Heart left ventricle (tissue), 16 donors: ENCODE measurements at regions not wholly inside any gene's neighbourhood (a gene's known extent, or its start where the extent isn't known, plus 50 kb on each side); places are given as distances from the start of the nearest gene placed in this dataset.
"Not testable (repeated sequence)": the region's sequence is repeated elsewhere in the genome, so short reads cannot be mapped to it uniquely, and the experiment has no call there.

Experiments
- ATAC-seq, 4 donors: fragments of 200-7000 bp; cut with Tn5 transposase; one replicate each; pipeline ENCODE4 v1.9.1; 2020 to 2022; ENCODE audit warnings: moderate library complexity in 4 of 4, mild to moderate bottlenecking in 3 of 4, moderate number of reproducible peaks in 1 of 4
- DNase-seq, 5 donors: peaks; one replicate each; pipeline ENCODE4 v3.0.0-alpha.2; 2020
- H3K27ac ChIP-seq, 12 donors: fragments of 200-600 bp; sonication (generic) in 4 of 12; one replicate each; pipeline versions ENCODE4 v1.5.0 to v1.8.0; 2016 to 2022; ENCODE audit warnings: mild to moderate bottlenecking in 2 of 12
- H3K27me3 ChIP-seq, 9 donors: fragments of 200-600 bp; sonication (generic) in 2 of 9; one replicate each; pipeline versions ENCODE4 v1.5.1 to v1.8.0; 2016 to 2022; ENCODE audit warnings: mild to moderate bottlenecking in 3 of 9
- H3K36me3 ChIP-seq, 9 donors: fragments of 200-600 bp; sonication (generic) in 2 of 9; one replicate each; pipeline versions ENCODE4 v1.5.0 to v1.8.0; 2018 to 2022; ENCODE audit warnings: mild to moderate bottlenecking in 2 of 9
- H3K4me1 ChIP-seq, 12 donors: fragments of 200-600 bp; sonication (generic) in 4 of 12; one replicate each; pipeline versions ENCODE4 v1.5.0 to v1.8.0; 2016 to 2022; ENCODE audit warnings: mild to moderate bottlenecking in 3 of 12
- H3K4me3 ChIP-seq, 12 donors: fragments of 200-600 bp; sonication (generic) in 4 of 12; one replicate each; pipeline versions ENCODE4 v1.5.0 to v1.8.0; 2017 to 2022; ENCODE audit warnings: mild to moderate bottlenecking in 9 of 12, moderate library complexity in 4 of 12
- H3K9me3 ChIP-seq, 12 donors: fragments of 200-600 bp; sonication (generic) in 4 of 12; one replicate each; pipeline versions ENCODE4 v1.5.0 to v1.8.0; 2016 to 2022; ENCODE audit warnings: mild to moderate bottlenecking in 1 of 12
- POLR2A ChIP-seq, 2 donors: fragments of 450-650 bp; IDR thresholded peaks; one replicate each; pipeline ENCODE4 v1.6.1; 2017; ENCODE audit warnings: antibody characterized with exemption in 2 of 2, mild to moderate bottlenecking in 2 of 2, moderate library complexity in 2 of 2
- WGBS, 4 donors: extraction: QIAGEN DNeasy Blood & Tissue Kit in 2 of 4; methylation state at CpG; one replicate each; pipeline versions ENCODE4 v1.1.5 to v1.1.7; 2013 to 2018; 5-methylcytosine and 5-hydroxymethylcytosine counted together
- intact Hi-C, 10 donors: fragments of 100-400 bp; cut with DNase I; formaldehyde crosslinking; loops; one replicate each; pipeline versions ENCODE4 v1.11.1 to v1.14.2; 2022
- TF ChIP-seq, protein P1 (sequence below), 12 donors: fragments of 200-600 bp; sonication (generic) in 4 of 12; IDR thresholded peaks; one replicate each; pipeline versions ENCODE4 v1.5.0 to v1.8.0; 2018 to 2022; ENCODE audit warnings: antibody characterized with exemption in 12 of 12, mild to moderate bottlenecking in 5 of 12
- donor health status: ischemic (EF 13 %, LVEDD 7.1; RV severe dilation, severe dysfunction).
- donor health status: healthy with polysubstance abuse.
- donor health status: DM: no; HTN: yes; CAD: no.
- donor health status: DM: no; HTN: no; CAD: no.
- donor health status: ischemic (EF 25% LVEDD 6.9; RV normal size, moderate dysfunction).
- donor health status: ischemic (EF 25% LVEDD 5.7; RV mildly dilated, moderate dysfunction).
- donor health status: healthy.
- donor health status: DM: yes; HTN: yes; CAD: no.
- donor health status: ischemic (EF 35%, LVEDD 5.7; RV mildly dilated, moderate dysfunction).
- donor health status: nonischemic (EF 11% LVEDD 7.7; RV severe dilation, severe dysfunction).
- donor health status: DM: yes; HTN: yes; CAD: no.
- donor health status: PGD.
- donor health status: ischemic (EF 29% LVEDD 5.4; RV normal size, mild dysfunction).
- donor health status: nonischemic (EF 23%, LVEDD 6.1; RV moderate dilation, normal function).

DNA sequence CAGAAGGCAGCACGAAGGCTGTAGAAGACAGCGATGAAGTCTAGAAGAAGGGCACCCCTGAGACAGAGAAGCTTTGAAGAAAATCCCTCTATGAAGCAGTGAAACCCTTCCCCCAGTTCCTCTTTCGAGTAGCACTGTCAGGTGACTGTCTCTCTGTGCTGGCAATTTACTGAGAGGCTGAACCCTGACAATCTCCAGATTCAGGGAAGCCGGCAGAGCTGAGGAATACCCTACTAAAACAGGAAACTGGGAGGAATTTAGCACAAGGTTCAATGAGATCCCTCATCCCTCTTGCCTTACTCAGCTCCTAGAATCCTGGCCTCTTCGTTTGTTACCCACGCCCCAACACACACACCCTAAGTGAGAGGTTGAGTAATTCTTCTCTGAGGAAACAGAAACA, 239.7 kb upstream of the NOCT start:
- intact Hi-C loops, result no loop called here
- no peak overlapping the region for H3K4me3 ChIP-seq
- H3K27ac ChIP-seq, result no peak overlapping the region
- H3K9me3 ChIP-seq, result peaks cover 0 to 7% (median 0%) of the 10 kb centered on the region in 12 donors
- TF ChIP-seq POLR2A (IDR thresholded peaks at IDR 0.05), result no peak
- TF ChIP-seq, protein P1, sequence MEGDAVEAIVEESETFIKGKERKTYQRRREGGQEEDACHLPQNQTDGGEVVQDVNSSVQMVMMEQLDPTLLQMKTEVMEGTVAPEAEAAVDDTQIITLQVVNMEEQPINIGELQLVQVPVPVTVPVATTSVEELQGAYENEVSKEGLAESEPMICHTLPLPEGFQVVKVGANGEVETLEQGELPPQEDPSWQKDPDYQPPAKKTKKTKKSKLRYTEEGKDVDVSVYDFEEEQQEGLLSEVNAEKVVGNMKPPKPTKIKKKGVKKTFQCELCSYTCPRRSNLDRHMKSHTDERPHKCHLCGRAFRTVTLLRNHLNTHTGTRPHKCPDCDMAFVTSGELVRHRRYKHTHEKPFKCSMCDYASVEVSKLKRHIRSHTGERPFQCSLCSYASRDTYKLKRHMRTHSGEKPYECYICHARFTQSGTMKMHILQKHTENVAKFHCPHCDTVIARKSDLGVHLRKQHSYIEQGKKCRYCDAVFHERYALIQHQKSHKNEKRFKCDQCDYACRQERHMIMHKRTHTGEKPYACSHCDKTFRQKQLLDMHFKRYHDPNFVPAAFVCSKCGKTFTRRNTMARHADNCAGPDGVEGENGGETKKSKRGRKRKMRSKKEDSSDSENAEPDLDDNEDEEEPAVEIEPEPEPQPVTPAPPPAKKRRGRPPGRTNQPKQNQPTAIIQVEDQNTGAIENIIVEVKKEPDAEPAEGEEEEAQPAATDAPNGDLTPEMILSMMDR (IDR thresholded peaks at IDR 0.05), result no peak
- ATAC-seq (peak in 3 of 4 donors; percentile 24 to 55 (median 48)), DNase-seq (no peak)
- no peaks in the 10 kb centered on the region for H3K36me3 ChIP-seq
- H3K4me1 ChIP-seq, result peaks cover 0 to 10% (median 0%) of the 10 kb centered on the region in 12 donors
- no peaks in the 10 kb centered on the region for H3K27me3 ChIP-seq
- 43 to 52% (median 50%) methylated on average over 6 of the region's 6 CpGs for WGBS, 4 donors

DNA sequence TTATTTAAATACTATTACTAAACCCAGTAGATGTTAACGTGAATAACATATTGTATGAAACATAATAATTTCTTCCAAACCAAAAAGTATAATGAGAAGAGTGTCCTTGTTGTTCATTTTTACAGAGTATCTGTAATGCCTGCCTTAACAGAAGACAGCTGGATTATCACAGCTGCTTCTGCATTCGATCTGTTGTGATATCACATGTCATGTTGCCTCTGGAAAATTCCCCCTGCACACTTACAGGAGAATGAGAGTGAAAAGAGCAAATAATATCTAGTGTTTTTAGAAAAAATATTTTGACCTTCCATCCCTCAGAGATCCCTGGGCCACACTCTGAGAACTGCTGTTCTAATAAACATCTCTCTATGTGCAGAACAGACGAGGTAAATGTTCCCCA, 240.1 kb upstream of the NOCT start:
- DNase-seq, result no peak
- no peak overlapping the region for H3K4me3 ChIP-seq
- no peaks in the 10 kb centered on the region for H3K27me3 ChIP-seq
- H3K9me3 ChIP-seq, result peaks cover 0 to 3% (median 0%) of the 10 kb centered on the region in 12 donors
- ATAC-seq, result no peak
- H3K27ac ChIP-seq, result no peak overlapping the region
- 49 to 66% (median 56%) methylated on average over 3 of the region's 3 CpGs for WGBS, 4 donors
- TF ChIP-seq, protein P1 (IDR thresholded peaks at IDR 0.05), result no peak
- TF ChIP-seq POLR2A (IDR thresholded peaks at IDR 0.05), result no peak
- intact Hi-C loops, result no loop called here
- H3K4me1 ChIP-seq, result peaks cover 0 to 10% (median 0%) of the 10 kb centered on the region in 12 donors
- no peaks in the 10 kb centered on the region for H3K36me3 ChIP-seq

DNA sequence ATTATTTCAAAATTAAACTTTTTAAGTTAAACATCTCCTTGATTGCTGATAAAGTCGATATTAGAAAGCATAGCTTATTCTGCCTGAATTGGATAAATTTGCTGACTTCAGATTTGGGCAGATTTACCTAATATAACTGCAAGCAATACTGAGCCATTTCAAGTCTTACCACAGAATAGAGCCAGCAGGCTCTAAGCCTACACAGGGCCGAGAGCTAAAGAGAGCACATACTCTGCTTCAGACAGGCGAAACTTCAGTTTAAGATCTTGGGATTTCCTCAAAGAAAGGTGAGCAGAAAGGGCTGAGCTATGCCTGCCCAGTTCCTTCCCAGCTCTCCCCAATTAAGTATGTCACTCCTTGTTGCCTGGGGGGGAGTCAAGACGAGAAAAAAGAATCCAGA, 240.6 kb upstream of the NOCT start:
- WGBS, 4 donors, result 70 to 89% (median 81%) methylated on average over 4 of the region's 4 CpGs
- no peaks in the 10 kb centered on the region for H3K27me3 ChIP-seq
- TF ChIP-seq, protein P1 (IDR thresholded peaks at IDR 0.05), result no peak
- TF ChIP-seq POLR2A (IDR thresholded peaks at IDR 0.05), result no peak
- no peaks in the 10 kb centered on the region for H3K9me3 ChIP-seq
- H3K4me3 ChIP-seq, result no peak overlapping the region
- H3K36me3 ChIP-seq, result no peaks in the 10 kb centered on the region
- peaks cover 0 to 10% (median 0%) of the 10 kb centered on the region in 12 donors for H3K4me1 ChIP-seq
- DNase-seq, result no peak
- no peak overlapping the region for H3K27ac ChIP-seq
- no peak for ATAC-seq
- intact Hi-C loops, result no loop called here

DNA sequence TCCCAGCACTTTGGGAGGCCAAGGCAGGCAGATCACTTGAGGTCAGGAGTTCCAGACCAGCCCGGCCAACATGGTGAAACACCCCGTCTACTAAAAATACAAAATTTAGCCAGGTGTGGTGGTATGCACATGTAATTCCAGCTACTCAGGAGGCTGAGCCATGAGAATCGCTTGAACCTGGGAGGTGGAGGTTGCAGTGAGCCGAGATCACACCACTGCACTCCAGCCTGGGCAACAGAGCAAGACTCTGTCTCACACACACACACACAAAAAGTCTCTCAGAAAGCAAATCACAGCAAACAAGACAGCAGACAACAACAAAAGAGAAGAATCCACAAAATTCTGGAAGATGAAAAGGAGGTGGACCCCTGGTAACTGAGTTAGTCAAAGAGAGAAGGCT, 241.5 kb upstream of the NOCT start:
- H3K9me3 ChIP-seq, ATAC-seq, H3K36me3 ChIP-seq, intact Hi-C loops, H3K4me3 ChIP-seq, DNase-seq, H3K27me3 ChIP-seq, H3K27ac ChIP-seq: not testable (repeated sequence)
- peaks cover 0 to 10% (median 0%) of the 10 kb centered on the region in 12 donors for H3K4me1 ChIP-seq
- 93 to 97% (median 94%) methylated on average over 4 of the region's 4 CpGs for WGBS, 4 donors

DNA sequence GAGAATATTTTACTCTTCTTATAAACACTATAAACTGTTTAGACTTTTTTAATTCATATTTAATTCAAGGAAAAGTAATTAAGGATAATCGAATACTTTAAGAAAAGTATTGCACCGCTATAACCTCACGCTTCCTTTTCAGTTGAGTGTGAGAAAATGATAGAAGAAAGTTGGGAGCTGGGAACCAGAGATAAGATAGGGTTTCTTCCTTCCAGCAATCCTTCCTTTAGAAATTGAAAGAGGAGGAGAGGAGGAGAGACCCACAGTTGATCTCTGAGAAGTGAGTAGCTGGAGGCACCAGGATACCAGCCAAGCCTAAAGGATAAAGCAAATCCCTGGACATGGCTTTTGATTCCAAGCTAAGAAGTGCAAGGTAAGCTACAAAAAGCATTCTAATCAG, 242.3 kb upstream of the NOCT start:
- intact Hi-C loops, result no loop called here
- ATAC-seq (no peak), DNase-seq (no peak)
- WGBS, 4 donors, result 68 to 79% (median 75%) methylated on average over 3 of the region's 3 CpGs
- TF ChIP-seq, protein P1 (IDR thresholded peaks at IDR 0.05), result no peak
- no peak for TF ChIP-seq POLR2A (IDR thresholded peaks at IDR 0.05)
- H3K9me3 ChIP-seq, result no peaks in the 10 kb centered on the region
- H3K27ac ChIP-seq, result no peak overlapping the region
- no peaks in the 10 kb centered on the region for H3K36me3 ChIP-seq
- H3K4me3 ChIP-seq, result no peak overlapping the region
- H3K27me3 ChIP-seq, result no peaks in the 10 kb centered on the region
- peaks cover 0 to 10% (median 0%) of the 10 kb centered on the region in 12 donors for H3K4me1 ChIP-seq
